HG03175 (cell line): ENCODE measurements at regions not wholly inside any gene's neighbourhood (a gene's known extent, or its start where the extent isn't known, plus 50 kb on each side); places are given as distances from the start of the nearest gene placed in this dataset.

Experiments
- ATAC-seq: cut with Tn5 transposase; IDR thresholded peaks from one replicate; pipeline ENCODE4 v1.9.1; 2021; ENCODE audit warnings: mild to moderate bottlenecking, moderate library complexity; ENCODE audit not compliant: unreplicated experiment

GRCh38 chr19:30293051-30293785 is 79.0 kb upstream of the ZNF536 start:
- no peak for ATAC-seq

GRCh38 chr19:30297969-30298368 is 74.2 kb upstream of the ZNF536 start:
- no peak for ATAC-seq

- ATAC-seq: no peak
Observed at GRCh38 chr19:30303131-30303654, 69.0 kb upstream of the ZNF536 start.

- no peak for ATAC-seq
Observed at GRCh38 chr19:30304540-30304939, 67.6 kb upstream of the ZNF536 start.

GRCh38 chr19:30305346-30306060 is 66.7 kb upstream of the ZNF536 start:
- ATAC-seq: no peak

- ATAC-seq: no peak
Observed at GRCh38 chr19:30307191-30307974, 64.8 kb upstream of the ZNF536 start.

- no peak for ATAC-seq
Observed at GRCh38 chr19:30309176-30309575, 63.0 kb upstream of the ZNF536 start.

GRCh38 chr19:30309905-30310601 is 62.1 kb upstream of the ZNF536 start:
- ATAC-seq: no peak

GRCh38 chr19:30310602-30311263 is 61.5 kb upstream of the ZNF536 start:
- no peak for ATAC-seq

GRCh38 chr19:30311911-30312310 is 60.3 kb upstream of the ZNF536 start:
- no peak for ATAC-seq

GRCh38 chr19:30312582-30313352 is 59.4 kb upstream of the ZNF536 start:
- no peak for ATAC-seq

- no peak for ATAC-seq
Observed at GRCh38 chr19:30313353-30313750, 58.8 kb upstream of the ZNF536 start.

GRCh38 chr19:30314056-30314804 is 58.0 kb upstream of the ZNF536 start:
- no peak for ATAC-seq

- no peak for ATAC-seq
Observed at GRCh38 chr19:30314805-30315155, 57.4 kb upstream of the ZNF536 start.

- ATAC-seq: no peak
Observed at GRCh38 chr19:30315159-30315558, 57.0 kb upstream of the ZNF536 start.

- ATAC-seq: no peak
Observed at GRCh38 chr19:30316000-30316491, 56.1 kb upstream of the ZNF536 start.

- no peak for ATAC-seq
Observed at GRCh38 chr19:30316560-30317106, 55.6 kb upstream of the ZNF536 start.

GRCh38 chr19:30317403-30317802 is 54.8 kb upstream of the ZNF536 start:
- ATAC-seq: no peak
